GM12878 (cell line): ENCODE measurements at regions not wholly inside any gene's neighbourhood (a gene's known extent, or its start where the extent isn't known, plus 50 kb on each side); places are given as distances from the start of the nearest gene placed in this dataset.

Experiments used
- ATAC-seq: fragments of 200-7000 bp; cut with Tn5 transposase; 3 replicates; pipeline ENCODE4 v1.9.1; 2020; ENCODE audit warnings: mild to moderate bottlenecking, moderate library complexity
- BruUV-seq: library from RNA; stranded (reverse); fragments of 400-500 nt; replicated peaks from 2 replicates; lab custom pipeline; 2021; lab: Mats Ljungman, UMichigan
- CTCF ChIA-PET: fragments of 300-600 bp; sonication (Branson Sonifier 250); formaldehyde crosslinking; extraction: SDS; loops from one replicate; lab custom pipeline; 2021; ENCODE audit warnings: inconsistent platforms; lab: Yijun Ruan, JAX
- POLR2A ChIA-PET: fragments of 350-600 bp; formaldehyde crosslinking; extraction: SDS; loops from one replicate; lab custom pipeline; 2021; ENCODE audit warnings: inconsistent platforms; lab: Charles Lee
- RAD21 ChIA-PET: fragments of 300-600 bp; sonication (Branson Sonifier 250); formaldehyde crosslinking; loops from one replicate; lab custom pipeline; 2023; ENCODE audit warnings: antibody characterized with exemption; ENCODE audit not compliant: unreplicated experiment; lab: Charles Lee
- SMC1A ChIA-PET: fragments of 300-600 bp; sonication (Branson Sonifier 250); formaldehyde crosslinking; loops from one replicate; lab custom pipeline; 2023; ENCODE audit not compliant: unreplicated experiment, uncharacterized antibody; lab: Charles Lee
- DNase-seq: peaks from one replicate; pipeline ENCODE4 v3.0.0-alpha.2; 2011; ENCODE audit warnings: low read depth, low spot score
- FAIRE-seq: peaks from 3 replicates; lab custom pipeline; 2011; peaks lifted over from hg19 to GRCh38; lab: Jason Lieb, UNC
- H2AFZ ChIP-seq: 2 replicates; pipeline ENCODE4 v1.6.0; 2011; ENCODE audit warnings: low read depth, low read length, control low read depth; ENCODE audit not compliant: control insufficient read depth
- H3K27ac ChIP-seq: 2 replicates; pipeline ENCODE4 v1.5.1; 2011; ENCODE audit warnings: control low read depth; ENCODE audit not compliant: control insufficient read depth, insufficient read depth
- H3K27me3 ChIP-seq, 2 experiments: replicated peaks in 1 of 2; 2 replicates each; pipeline versions ENCODE4 v1.6.0 to v1.6.1; 2011; ENCODE audit warnings: low read length in 1 of 2; ENCODE audit not compliant: control insufficient read depth in 2 of 2, insufficient read depth in 2 of 2
- H3K36me3 ChIP-seq, 2 experiments: 2 replicates each; pipeline ENCODE4 v1.5.1; 2011; ENCODE audit warnings: low read length in 1 of 2; ENCODE audit not compliant: control insufficient read depth in 2 of 2, insufficient read depth in 2 of 2
- H3K4me1 ChIP-seq: 2 replicates; pipeline ENCODE4 v1.6.1; 2011; ENCODE audit warnings: mild to moderate bottlenecking, low read length, moderate library complexity, mixed read lengths; ENCODE audit not compliant: control insufficient read depth, insufficient read depth
- H3K4me2 ChIP-seq: 2 replicates; pipeline ENCODE4 v1.6.0; 2011; ENCODE audit warnings: control low read depth; ENCODE audit not compliant: control insufficient read depth, insufficient read depth
- H3K4me3 ChIP-seq: fragments of 200-600 bp; sonication (generic); 2 replicates; pipeline ENCODE4 v1.5.1; 2016
- H3K79me2 ChIP-seq: 2 replicates; pipeline ENCODE4 v1.6.0; 2011; ENCODE audit warnings: low read length; ENCODE audit not compliant: control insufficient read depth, insufficient read depth
- H3K9ac ChIP-seq: 2 replicates; pipeline ENCODE4 v1.8.0; 2011; ENCODE audit warnings: low read length, control low read depth, mixed read lengths; ENCODE audit not compliant: control insufficient read depth, insufficient read depth
- H3K9me3 ChIP-seq: replicated peaks from 3 replicates; pipeline ENCODE4 v1.5.1; 2011; ENCODE audit warnings: mild to moderate bottlenecking, low read length; ENCODE audit not compliant: control insufficient read depth, insufficient read depth
- H4K20me1 ChIP-seq: 2 replicates; pipeline ENCODE4 v1.6.0; 2011; ENCODE audit not compliant: control insufficient read depth, insufficient read depth
- DPF2 ChIP-seq: fragments of 450-650 bp; IDR thresholded peaks from 2 replicates; pipeline ENCODE4 v1.6.1; 2017; ENCODE audit warnings: mild to moderate bottlenecking
- NBN ChIP-seq: fragments of 450-650 bp; IDR thresholded peaks from 2 replicates; pipeline ENCODE4 v1.6.1; 2016
- NFYA ChIP-seq: IDR thresholded peaks from 2 replicates; pipeline ENCODE4 v1.6.1; 2011; ENCODE audit warnings: low read depth, mild to moderate bottlenecking, low read length, improper control_type of control experiment, borderline replicate concordance
- POLR2A ChIP-seq: IDR thresholded peaks from 2 replicates; pipeline ENCODE4 v1.6.1; 2011; ENCODE audit warnings: low read depth, mild to moderate bottlenecking, low read length
- RAD21 ChIP-seq: IDR thresholded peaks from 2 replicates; pipeline ENCODE4 v1.6.1; 2011; ENCODE audit warnings: mild to moderate bottlenecking, low read depth, low read length, moderate library complexity; ENCODE audit not compliant: insufficient read depth
- SIX5 ChIP-seq: IDR thresholded peaks from 2 replicates; pipeline ENCODE4 v1.6.1; 2011; ENCODE audit warnings: mild to moderate bottlenecking, low read depth, low read length, moderate library complexity; ENCODE audit not compliant: severe bottlenecking
- SMAD5 ChIP-seq: IDR thresholded peaks from 2 replicates; pipeline ENCODE4 v1.6.1; 2016; ENCODE audit warnings: antibody characterized with exemption, low read depth
- TBL1XR1 ChIP-seq: IDR thresholded peaks from 2 replicates; pipeline ENCODE4 v1.6.1; 2012; ENCODE audit warnings: low read depth, low read length, improper control_type of control experiment
- WGBS: methylation state at CpG from one replicate; pipeline ENCODE4 v1.1.6; 2016; ENCODE audit warnings: low lambda C conversion rate; ENCODE audit not compliant: insufficient replicate concordance, insufficient coverage; ENCODE audit errors: missing lambda C conversion rate; 5-methylcytosine and 5-hydroxymethylcytosine counted together
- in situ Hi-C: fragments of 300-500 bp; cut with MboI; formaldehyde crosslinking; loops from 9 replicates; pipeline ENCODE4 v1.14.3; 2018; ENCODE audit warnings: mixed read lengths
- intact Hi-C: fragments of 100-400 bp; cut with micrococcal nuclease; formaldehyde crosslinking; loops from one replicate; pipeline ENCODE4 v1.14.2; 2022; ENCODE audit not compliant: unreplicated experiment
- TF ChIP-seq, protein P1 (sequence below), 3 experiments: IDR thresholded peaks in 2 of 3; conservative IDR thresholded peaks in 1 of 3; 2 replicates each; pipeline ENCODE4 v1.5.1; 2011; ENCODE audit warnings: low read depth in 3 of 3, low read length in 3 of 3, mild to moderate bottlenecking in 3 of 3, control low read depth in 2 of 3, moderate library complexity in 2 of 3, inconsistent platforms in 1 of 3, mixed read lengths in 1 of 3; ENCODE audit not compliant: control insufficient read depth in 2 of 3, insufficient read depth in 1 of 3; ENCODE audit errors: extremely low read depth in 1 of 3

DNA sequence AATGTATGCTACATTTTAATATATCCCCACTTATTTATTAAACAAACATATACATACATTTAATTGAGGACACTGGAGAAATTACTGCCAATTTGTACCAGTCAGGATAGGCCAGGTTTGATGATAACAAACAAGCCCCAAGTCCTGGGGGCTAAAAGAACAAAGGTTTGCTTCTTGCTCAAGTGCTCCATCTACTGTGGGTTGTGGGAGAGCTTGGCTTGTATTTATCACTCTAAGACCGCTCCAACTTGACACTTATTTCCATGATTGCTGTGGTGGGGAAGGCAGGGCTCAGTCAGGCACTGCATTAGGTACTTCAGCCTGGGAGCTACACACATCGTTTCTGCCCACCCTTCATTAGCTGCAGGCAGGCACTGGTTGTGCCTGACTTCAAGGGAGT, 136.6 kb upstream of the ZNF32 start:
- DNase-seq = no peak
- 4% methylated on average over 2 of the region's 2 CpGs for WGBS
- no TSS peak for BruUV-seq
- ChIA-PET POLR2A (no interaction called here), RAD21 (no interaction called here), CTCF (interaction anchor here (1.0 to 1.3 kb wide), 2 partner anchors 10 to 102 kb away, joined by 3 to 4 read pairs; no protein-coding TSS in a partner anchor), SMC1A (interaction anchor here (0.8 kb wide), 1 partner anchor 16 kb away, joined by 3 read pairs; no protein-coding TSS in a partner anchor)
- H3K9ac ChIP-seq = no peak overlapping the region
- H3K79me2 ChIP-seq = no peaks in the 10 kb centered on the region
- no peak overlapping the region for H3K27ac ChIP-seq
- no peaks in the 10 kb centered on the region for H3K36me3 ChIP-seq
- no peak for FAIRE-seq
- TF ChIP-seq POLR2A (no peak), RAD21 (peak; percentile 24; the same call in 1 of the 2 replicates)
- TF ChIP-seq, protein P1, sequence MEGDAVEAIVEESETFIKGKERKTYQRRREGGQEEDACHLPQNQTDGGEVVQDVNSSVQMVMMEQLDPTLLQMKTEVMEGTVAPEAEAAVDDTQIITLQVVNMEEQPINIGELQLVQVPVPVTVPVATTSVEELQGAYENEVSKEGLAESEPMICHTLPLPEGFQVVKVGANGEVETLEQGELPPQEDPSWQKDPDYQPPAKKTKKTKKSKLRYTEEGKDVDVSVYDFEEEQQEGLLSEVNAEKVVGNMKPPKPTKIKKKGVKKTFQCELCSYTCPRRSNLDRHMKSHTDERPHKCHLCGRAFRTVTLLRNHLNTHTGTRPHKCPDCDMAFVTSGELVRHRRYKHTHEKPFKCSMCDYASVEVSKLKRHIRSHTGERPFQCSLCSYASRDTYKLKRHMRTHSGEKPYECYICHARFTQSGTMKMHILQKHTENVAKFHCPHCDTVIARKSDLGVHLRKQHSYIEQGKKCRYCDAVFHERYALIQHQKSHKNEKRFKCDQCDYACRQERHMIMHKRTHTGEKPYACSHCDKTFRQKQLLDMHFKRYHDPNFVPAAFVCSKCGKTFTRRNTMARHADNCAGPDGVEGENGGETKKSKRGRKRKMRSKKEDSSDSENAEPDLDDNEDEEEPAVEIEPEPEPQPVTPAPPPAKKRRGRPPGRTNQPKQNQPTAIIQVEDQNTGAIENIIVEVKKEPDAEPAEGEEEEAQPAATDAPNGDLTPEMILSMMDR (IDR thresholded peaks at IDR 0.05 in 2 of 3, conservative IDR thresholded peaks at IDR 0.05 in 1 of 3; ENCODE audit: control insufficient read depth in 2 of 3, extremely low read depth in 1 of 3, insufficient read depth in 1 of 3, low read depth in 3 of 3, low read length in 3 of 3) = peak in 2 of 3 experiments; percentile 3 to 13; a peak in 1 of 6 replicates
- no peak overlapping the region for H3K4me3 ChIP-seq
- ATAC-seq = peak; percentile 42; the same call in 1 of the 3 replicates
- in situ Hi-C loops (no loop called here), intact Hi-C loops (no loop called here)
- H2AFZ ChIP-seq = no peak overlapping the region
- no peaks in the 10 kb centered on the region for H3K27me3 ChIP-seq
- H4K20me1 ChIP-seq = no peaks in the 10 kb centered on the region
- H3K4me1 ChIP-seq = no peaks in the 10 kb centered on the region
- H3K4me2 ChIP-seq = no peak overlapping the region
- H3K9me3 ChIP-seq = no peaks in the 10 kb centered on the region

DNA sequence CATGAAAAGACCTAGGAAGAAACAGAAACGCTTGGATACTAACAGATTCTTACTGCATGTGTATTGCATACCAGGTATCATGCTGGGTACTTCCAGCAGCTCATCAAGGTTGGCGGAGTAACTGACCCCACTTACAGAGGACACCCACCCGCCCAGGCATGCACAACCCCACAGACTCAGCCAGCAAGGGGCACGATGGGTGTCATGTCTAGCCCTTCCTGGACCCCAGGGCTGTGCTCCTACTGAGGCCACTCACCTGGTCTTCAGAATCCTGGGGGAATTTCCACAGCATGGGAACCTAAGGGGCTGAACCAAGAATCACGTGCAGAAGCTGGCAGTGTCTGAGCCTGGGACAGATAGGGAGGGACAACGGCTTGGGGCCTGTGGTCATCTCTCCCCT, 134.1 kb upstream of the ZNF32 start:
- H3K27me3 ChIP-seq = no peaks in the 10 kb centered on the region
- no TSS peak for BruUV-seq

More for the DNA sequence above, 134.1 kb upstream of the ZNF32 start:
- no peak overlapping the region for H2AFZ ChIP-seq
- H3K4me3 ChIP-seq = no peak overlapping the region
- POLR2A ChIA-PET = no interaction called here
- CTCF ChIA-PET = no interaction called here
- SMC1A ChIA-PET = no interaction called here
- H3K27ac ChIP-seq = no peak overlapping the region
- H3K79me2 ChIP-seq = no peaks in the 10 kb centered on the region
- RAD21 ChIA-PET = no interaction called here
- in situ Hi-C loops = no loop called here
- intact Hi-C loops = no loop called here
- ATAC-seq (no peak), FAIRE-seq (no peak), DNase-seq (no peak)
- no peaks in the 10 kb centered on the region for H4K20me1 ChIP-seq
- no peak for TF ChIP-seq SMAD5
- no peak for TF ChIP-seq SIX5
- TF ChIP-seq NBN = no peak
- no peak for TF ChIP-seq NFYA
- no peak for TF ChIP-seq DPF2
- TF ChIP-seq TBL1XR1 = no peak
- no peak overlapping the region for H3K9ac ChIP-seq
- no peaks in the 10 kb centered on the region for H3K9me3 ChIP-seq
- no peak overlapping the region for H3K4me2 ChIP-seq
- 21% methylated on average over 6 of the region's 6 CpGs for WGBS
- H3K36me3 ChIP-seq = no peaks in the 10 kb centered on the region
- no peaks in the 10 kb centered on the region for H3K4me1 ChIP-seq
